Brain microvascular endothelial cell (primary cell): ENCODE measurements at regions not wholly inside any gene's neighbourhood (a gene's known extent, or its start where the extent isn't known, plus 50 kb on each side); places are given as distances from the start of the nearest gene placed in this dataset.
A peak's percentile ranks its signal among the peaks of the same experiment; 100 is the strongest.

ENCODE experiments used
- DNase-seq: peaks from one replicate; pipeline ENCODE4 v3.0.0-alpha.2; 2020
- H3K27ac ChIP-seq: fragments of 250-450 bp; sonication (Bioruptor Pico); 2 replicates; pipeline ENCODE4 v1.5.1; 2020; ENCODE audit warnings: mild to moderate bottlenecking, moderate library complexity
- H3K27me3 ChIP-seq: fragments of 250-450 bp; sonication (Bioruptor Pico); replicated peaks from 2 replicates; pipeline ENCODE4 v1.5.1; 2020; ENCODE audit warnings: mild to moderate bottlenecking
- H3K36me3 ChIP-seq: fragments of 250-450 bp; sonication (Bioruptor Pico); replicated peaks from 2 replicates; pipeline ENCODE4 v1.5.1; 2020; ENCODE audit warnings: mild to moderate bottlenecking
- H3K4me3 ChIP-seq: 2 replicates; pipeline ENCODE4 v1.5.1; 2011; ENCODE audit warnings: low read depth, mild to moderate bottlenecking, control low read depth, low read length, moderate library complexity
- in situ Hi-C: cut with HindIII; loops from 2 replicates; pipeline ENCODE4 v1.10.0; 2017; ENCODE audit warnings: low sequenced_read_pairs, low pct_ligation_motif_present
- TF ChIP-seq, protein P1 (sequence below): IDR thresholded peaks from 2 replicates; pipeline ENCODE4 v1.5.1; 2011; ENCODE audit warnings: low read depth, mild to moderate bottlenecking, moderate library complexity, low read length, control low read depth, inconsistent platforms; ENCODE audit errors: missing control alignments

DNA sequence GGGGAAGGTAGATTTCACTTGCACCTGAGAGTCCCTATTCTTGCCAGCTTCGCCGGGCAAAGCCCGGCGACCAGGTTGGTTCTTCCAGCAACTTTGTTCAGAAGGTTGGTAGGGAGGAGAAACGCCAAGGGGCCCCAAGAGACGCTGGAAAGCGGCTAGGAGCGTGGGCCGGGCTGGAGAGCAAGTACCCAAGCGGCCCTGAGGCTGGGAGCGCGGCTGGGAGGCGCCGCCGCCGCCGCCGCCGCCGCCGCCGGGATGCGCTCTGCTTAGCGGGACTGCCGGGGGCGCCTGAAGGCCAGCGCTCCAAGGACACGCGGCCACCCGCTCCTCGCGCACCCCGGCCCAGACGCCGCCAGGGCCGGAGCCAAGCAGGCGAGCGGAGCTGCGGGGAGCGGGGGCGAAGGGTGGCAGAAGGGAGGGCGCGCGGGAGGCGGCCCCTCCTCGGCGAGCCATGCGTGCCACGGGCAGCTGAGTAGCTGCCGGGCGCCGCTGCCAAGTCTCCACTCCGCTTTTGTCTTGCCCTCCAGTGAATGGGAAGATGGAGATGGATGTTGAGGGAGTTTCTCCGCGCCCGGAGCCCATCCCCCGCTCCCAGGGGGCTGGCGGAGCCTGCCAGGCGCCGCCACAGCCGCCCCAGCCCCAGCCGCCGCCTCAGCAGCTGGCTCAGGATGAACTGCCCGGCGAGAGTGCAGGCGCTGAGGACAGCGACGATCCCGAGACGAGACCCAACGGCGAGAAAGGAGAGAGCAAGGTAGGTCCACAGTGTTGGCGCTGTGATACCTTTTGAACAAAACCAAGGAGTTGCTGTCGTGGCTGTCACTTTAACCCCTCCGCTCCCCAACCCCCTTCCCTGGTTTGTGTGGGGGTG, 227.4 kb upstream of the AZI2 start:
- no peaks in the 10 kb centered on the region for H3K36me3 ChIP-seq
- H3K27ac ChIP-seq = no peak overlapping the region
- DNase-seq = no peak
- peak overlapping the region; percentile 45 for H3K4me3 ChIP-seq
- TF ChIP-seq, protein P1, sequence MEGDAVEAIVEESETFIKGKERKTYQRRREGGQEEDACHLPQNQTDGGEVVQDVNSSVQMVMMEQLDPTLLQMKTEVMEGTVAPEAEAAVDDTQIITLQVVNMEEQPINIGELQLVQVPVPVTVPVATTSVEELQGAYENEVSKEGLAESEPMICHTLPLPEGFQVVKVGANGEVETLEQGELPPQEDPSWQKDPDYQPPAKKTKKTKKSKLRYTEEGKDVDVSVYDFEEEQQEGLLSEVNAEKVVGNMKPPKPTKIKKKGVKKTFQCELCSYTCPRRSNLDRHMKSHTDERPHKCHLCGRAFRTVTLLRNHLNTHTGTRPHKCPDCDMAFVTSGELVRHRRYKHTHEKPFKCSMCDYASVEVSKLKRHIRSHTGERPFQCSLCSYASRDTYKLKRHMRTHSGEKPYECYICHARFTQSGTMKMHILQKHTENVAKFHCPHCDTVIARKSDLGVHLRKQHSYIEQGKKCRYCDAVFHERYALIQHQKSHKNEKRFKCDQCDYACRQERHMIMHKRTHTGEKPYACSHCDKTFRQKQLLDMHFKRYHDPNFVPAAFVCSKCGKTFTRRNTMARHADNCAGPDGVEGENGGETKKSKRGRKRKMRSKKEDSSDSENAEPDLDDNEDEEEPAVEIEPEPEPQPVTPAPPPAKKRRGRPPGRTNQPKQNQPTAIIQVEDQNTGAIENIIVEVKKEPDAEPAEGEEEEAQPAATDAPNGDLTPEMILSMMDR = no peak
- in situ Hi-C loops = no loop called here
- peaks cover 44% of the 10 kb centered on the region for H3K27me3 ChIP-seq

DNA sequence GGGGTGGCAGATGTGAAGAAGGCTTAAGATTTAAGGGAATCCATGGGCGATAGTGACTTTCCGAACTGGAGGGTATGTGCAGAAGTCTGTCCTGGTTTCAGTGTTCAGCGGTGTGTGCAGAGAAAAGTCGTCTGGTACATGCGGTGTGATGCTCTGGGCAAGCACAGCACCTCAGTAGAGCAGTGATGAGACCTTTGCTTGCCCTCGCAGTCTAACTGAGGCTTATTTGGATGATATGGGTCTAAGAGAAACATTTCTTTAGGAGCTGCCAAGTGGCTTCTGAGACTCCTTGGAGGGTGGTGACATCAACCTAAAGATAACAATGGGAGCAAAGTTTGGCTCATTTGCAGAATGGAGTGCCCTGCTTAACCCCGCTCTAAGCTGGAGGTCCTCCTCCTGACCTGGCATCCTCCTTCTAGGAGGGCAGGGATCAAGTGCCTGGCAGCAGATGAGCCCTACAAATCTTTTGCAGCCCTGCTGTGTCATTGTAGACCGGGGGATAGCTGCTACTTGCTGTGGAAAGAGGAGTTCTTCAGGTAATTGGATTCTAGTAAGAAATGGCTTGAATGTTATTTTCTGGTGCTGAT, 228.1 kb upstream of the AZI2 start:
- TF ChIP-seq, protein P1 = no peak

DNA sequence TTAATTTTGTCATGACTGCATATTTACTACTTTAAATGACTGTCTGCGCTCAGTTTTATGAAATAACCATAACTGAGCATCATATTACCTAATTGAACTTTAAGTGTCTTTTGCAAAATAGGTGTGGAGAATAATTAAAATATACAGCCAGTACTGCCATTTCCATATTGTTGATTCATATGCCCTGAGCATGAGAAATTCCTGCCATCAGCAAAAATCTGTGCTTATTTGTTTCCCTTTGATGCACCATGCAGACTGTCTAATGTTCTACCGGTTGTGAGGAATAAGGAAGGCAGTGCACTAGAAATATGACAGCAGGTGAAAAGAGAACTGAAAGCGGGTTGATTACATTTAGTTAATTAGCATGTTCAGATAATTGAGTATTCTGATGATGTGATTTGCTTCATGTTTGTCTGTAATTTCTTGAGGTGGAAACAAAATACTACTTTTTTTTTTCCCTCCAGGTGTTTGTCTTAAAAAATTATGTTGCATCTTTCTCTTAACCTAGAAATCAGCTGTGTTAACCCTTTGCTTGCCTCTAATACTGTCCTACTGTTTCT, 229.4 kb upstream of the AZI2 start:
- no peak for DNase-seq
- Histone ChIP-seq H3K27ac (no peak overlapping the region), H3K27me3 (peaks cover 41% of the 10 kb centered on the region), H3K4me3 (no peak overlapping the region), H3K36me3 (no peaks in the 10 kb centered on the region)
- TF ChIP-seq, protein P1 = no peak
- in situ Hi-C loops = no loop called here

More for the DNA sequence above, 228.1 kb upstream of the AZI2 start:
- Histone ChIP-seq H3K27me3 (peaks cover 44% of the 10 kb centered on the region), H3K4me3 (no peak overlapping the region), H3K27ac (no peak overlapping the region), H3K36me3 (no peaks in the 10 kb centered on the region)
- DNase-seq = no peak
- in situ Hi-C loops = no loop called here

DNA sequence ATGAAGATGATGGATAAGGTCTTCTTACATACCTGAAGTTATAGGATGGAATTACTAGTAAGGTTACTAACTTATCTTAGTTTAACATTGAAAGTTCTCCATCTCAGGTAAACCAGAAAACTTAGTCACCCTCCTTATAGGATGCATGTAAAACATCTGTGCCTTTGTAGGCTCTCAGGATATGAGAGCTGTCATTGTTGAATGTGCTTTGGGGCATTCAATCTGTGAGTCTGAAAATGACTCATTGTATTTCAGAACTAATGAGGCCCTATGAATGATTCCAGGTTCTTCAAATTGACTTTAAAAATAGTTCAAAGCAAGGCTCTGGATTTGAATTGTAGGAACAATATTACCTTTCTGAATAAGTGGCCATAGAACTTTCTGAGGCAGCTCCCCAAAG, 237.7 kb upstream of the AZI2 start:
- in situ Hi-C loops = no loop called here
- DNase-seq = no peak
- Histone ChIP-seq H3K27ac (no peak overlapping the region), H3K27me3 (no peaks in the 10 kb centered on the region), H3K4me3 (no peak overlapping the region), H3K36me3 (no peaks in the 10 kb centered on the region)
- TF ChIP-seq, protein P1 = no peak

DNA sequence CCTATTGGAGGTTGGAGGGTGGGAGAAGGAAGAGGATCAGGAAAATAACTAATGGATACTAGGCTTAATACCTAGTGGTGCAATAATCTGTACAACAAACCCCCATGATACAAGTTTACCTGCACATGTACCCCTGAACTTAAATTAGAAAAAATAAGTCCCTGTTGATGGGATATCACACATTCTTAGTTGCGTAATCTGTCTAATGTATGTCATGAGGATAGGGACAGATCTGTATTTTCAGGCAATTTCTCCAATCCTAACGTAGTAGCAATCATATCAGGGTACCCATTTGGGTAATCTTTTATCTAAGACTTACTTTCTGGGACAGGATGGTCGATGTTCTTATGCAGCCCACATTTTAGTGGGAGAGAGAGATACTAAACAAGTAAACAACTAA, 239.1 kb upstream of the AZI2 start:
- Histone ChIP-seq H3K27me3 (no peaks in the 10 kb centered on the region), H3K27ac (no peak overlapping the region), H3K36me3 (no peaks in the 10 kb centered on the region), H3K4me3 (no peak overlapping the region)
- TF ChIP-seq, protein P1 = no peak
- in situ Hi-C loops = no loop called here
- DNase-seq = no peak
